IgD-negative memory B cell (primary cell): ENCODE measurements at regions not wholly inside any gene's neighbourhood (a gene's known extent, or its start where the extent isn't known, plus 50 kb on each side); places are given as distances from the start of the nearest gene placed in this dataset.

Experiments
- H3K27ac Mint-ChIP-seq, 3 donors: one replicate each; pipeline ENCODE4 v1.8.0; 2020 to 2022; ENCODE audit warnings: mild to moderate bottlenecking in 3 of 3, mixed read lengths in 3 of 3, moderate library complexity in 1 of 3
- H3K27me3 Mint-ChIP-seq: one replicate; pipeline ENCODE4 v1.8.0; 2021; ENCODE audit warnings: mixed read lengths
- H3K36me3 Mint-ChIP-seq: one replicate; pipeline ENCODE4 v1.8.0; 2020; ENCODE audit warnings: mild to moderate bottlenecking, mixed read lengths
- H3K4me1 Mint-ChIP-seq, 3 donors: one replicate each; pipeline ENCODE4 v1.8.0; 2020 to 2022; ENCODE audit warnings: mixed read lengths in 3 of 3, mild to moderate bottlenecking in 1 of 3
- H3K4me3 Mint-ChIP-seq, 4 donors: one replicate each; pipeline ENCODE4 v1.8.0; 2020 to 2022; ENCODE audit warnings: mild to moderate bottlenecking in 4 of 4, mixed read lengths in 4 of 4, moderate library complexity in 3 of 4
- H3K9me3 Mint-ChIP-seq, 3 donors: one replicate each; pipeline ENCODE4 v1.8.0; 2020 to 2021; ENCODE audit warnings: mixed read lengths in 3 of 3, mild to moderate bottlenecking in 1 of 3

DNA sequence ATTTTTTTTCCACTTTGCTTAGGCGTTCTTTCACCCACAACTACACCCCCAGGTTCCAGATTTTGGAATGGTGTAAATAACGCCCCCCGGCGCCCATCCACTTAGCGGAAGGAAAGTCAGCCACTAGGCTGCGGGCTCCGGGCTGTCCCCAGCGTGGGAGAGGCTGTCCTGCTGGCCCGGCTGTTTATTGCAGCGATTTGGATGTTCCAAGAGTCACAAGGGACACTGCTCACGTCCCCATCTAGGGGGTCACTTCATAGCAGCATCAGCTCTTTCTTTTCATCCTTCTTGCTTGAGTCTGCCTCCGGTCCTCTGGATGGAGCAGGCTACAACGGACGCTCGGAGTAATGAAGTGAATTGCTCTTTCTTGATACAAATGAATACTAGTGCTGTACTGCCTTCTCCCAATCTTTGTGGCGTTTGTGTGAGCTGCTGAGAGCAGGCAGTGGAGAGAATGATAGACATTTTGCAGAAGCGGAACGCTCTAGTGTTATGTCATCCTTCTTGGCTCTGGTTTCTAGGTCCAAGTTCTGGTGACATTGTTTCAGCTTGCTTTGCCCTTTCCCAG lies 50.7 kb upstream of the PAIP2B start:
- no peaks in the 10 kb centered on the region for H3K9me3 Mint-ChIP-seq
- peaks cover 27% of the 10 kb centered on the region for H3K27me3 Mint-ChIP-seq
- H3K27ac Mint-ChIP-seq, result peak overlapping the region in 1 of 3 donors; percentile 7

DNA sequence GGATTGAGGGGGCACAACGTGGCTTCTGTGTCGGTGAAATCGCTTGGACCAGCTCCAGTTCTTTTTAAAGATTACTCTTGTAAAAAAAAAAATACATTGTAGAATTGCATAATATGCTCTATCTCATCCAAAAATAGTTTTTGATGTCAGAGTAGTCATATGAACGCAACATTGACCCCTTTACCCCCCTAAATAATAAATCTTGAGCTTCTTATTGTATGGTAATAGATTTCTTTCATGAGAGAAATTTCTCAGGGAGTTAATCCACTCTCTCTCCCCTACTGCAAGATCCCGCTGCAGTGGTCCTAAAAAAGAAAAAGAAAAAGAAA lies 50.2 kb upstream of the PAIP2B start:
- Mint-ChIP-seq H3K27me3 (peaks cover 29% of the 10 kb centered on the region), H3K4me3 (peak overlapping the region; percentile 80 to 90 (median 81)), H3K9me3 (no peaks in the 10 kb centered on the region), H3K27ac (no peak overlapping the region), H3K4me1 (peaks cover 5 to 12% (median 9%) of the 10 kb centered on the region in 3 donors), H3K36me3 (no peaks in the 10 kb centered on the region)

More for the DNA sequence above, 50.7 kb upstream of the PAIP2B start:
- Mint-ChIP-seq H3K4me1 (peaks cover 5 to 12% (median 9%) of the 10 kb centered on the region in 3 donors), H3K4me3 (peak overlapping the region; percentile 80 to 90 (median 81)), H3K36me3 (no peaks in the 10 kb centered on the region)

DNA sequence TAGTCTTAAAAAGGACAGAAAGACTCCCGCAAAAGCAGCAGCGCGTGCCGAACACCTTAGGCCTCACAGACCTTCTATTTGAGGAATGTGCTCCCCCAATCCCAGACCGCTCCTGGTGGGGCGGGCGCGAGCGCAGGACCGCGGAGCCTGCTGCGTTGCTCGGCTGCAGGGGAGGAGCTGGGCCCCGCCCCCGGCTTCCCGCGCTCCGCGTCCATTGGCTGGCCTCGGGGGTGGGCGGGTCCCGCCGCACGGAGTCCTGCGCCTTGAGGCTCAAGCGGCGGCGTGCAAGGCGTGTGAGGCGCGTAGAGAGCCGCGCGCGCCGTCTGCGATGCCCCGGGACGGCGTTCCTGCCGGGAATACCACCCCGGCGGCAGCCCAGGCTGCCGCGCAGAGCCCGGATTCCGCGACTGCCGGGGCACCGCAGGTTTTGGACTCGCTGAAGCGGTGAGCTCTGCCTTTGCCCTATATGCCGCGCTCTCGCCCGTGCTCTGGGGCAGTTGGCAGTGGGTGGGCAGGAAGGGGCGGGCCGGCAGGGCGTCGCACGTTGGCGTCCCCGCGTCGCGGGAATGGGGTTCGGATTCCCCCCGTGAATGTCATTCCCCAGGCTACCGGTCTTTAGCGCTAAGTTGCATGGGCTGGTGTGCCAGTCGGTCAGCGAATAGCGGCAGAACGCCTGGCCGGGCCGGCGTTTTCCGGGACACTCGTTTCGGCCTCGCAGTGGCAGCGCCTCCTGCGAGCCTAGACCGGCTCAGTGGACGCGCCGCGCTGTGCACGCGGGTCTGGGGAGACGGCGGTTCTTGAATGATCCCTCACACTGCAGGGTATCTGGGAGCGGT lies 49.6 kb upstream of the PAIP2B start:
- no peak overlapping the region for H3K27ac Mint-ChIP-seq
- peaks cover 5 to 12% (median 9%) of the 10 kb centered on the region in 3 donors for H3K4me1 Mint-ChIP-seq
- no peaks in the 10 kb centered on the region for H3K9me3 Mint-ChIP-seq
- peak overlapping the region; percentile 80 to 90 (median 81) for H3K4me3 Mint-ChIP-seq
- H3K27me3 Mint-ChIP-seq, result peaks cover 29% of the 10 kb centered on the region
- no peaks in the 10 kb centered on the region for H3K36me3 Mint-ChIP-seq
